ENCODE measurements at regions not wholly inside any gene's neighbourhood (a gene's known extent, or its start where the extent isn't known, plus 50 kb on each side); places are given as distances from the start of the nearest gene placed in this dataset.

DNA sequence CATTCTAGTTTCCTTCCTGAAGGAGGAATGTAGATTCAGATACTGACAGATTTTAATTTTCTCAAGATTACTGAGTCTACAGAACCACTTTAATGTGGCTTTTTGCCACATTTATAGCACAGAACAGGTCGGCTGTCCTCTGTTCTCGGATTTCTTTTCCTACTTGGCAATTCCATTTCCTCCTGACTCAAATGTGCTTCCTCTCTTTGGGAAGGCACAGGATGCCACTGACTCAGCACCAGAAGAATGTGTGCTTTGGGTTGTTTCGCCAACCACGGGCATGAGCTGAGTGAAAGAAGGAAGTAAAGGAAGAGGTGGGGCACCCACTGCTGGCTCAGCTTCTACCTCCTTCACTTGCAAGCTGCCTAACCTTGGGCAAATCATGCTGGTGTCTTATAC is 970.6 kb upstream of the ACVR2A start:
- no peak for TF ChIP-seq ZNF8 (CRISPR knock-in tag; IDR thresholded peaks at IDR 0.05)
- no peak for TF ChIP-seq OSR1 (CRISPR knock-in tag; IDR thresholded peaks at IDR 0.05)
- no peak for TF ChIP-seq TOX (CRISPR knock-in tag; IDR thresholded peaks at IDR 0.05; ENCODE audit: borderline replicate concordance)
- TF ChIP-seq ISL1 (CRISPR knock-in tag; IDR thresholded peaks at IDR 0.05) = no peak
- ATAC-seq = peak; percentile 95

DNA sequence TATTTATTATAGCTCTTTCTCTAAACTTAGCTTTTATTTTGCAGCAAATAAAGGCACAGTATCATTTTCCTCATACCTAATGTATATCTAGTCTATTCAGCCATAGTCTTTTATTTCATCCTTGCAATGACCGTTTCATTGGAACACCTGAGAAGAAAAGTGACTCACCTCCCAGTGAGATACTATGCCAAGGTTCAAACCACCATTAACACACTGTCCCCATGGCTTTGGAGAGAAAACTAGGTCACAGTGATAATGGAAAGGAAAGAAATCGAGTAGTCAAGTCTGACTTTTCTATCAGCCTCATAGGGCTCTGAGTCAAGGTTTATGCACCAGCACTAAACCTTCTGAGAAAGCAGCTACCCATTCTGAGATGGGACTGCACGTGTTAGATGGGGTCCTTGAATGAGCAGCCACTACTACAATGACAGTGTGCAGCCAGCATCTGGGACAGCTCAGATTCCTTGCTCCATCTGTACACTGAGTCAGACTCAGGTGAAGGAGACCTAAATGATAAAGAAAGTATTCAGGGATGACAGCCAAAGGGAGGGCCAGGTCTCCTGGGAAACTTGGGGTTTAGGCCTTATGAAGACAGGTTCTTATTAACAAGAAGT is 971.1 kb upstream of the ACVR2A start:
- ATAC-seq = peak; percentile 36; the same call in 2 of the 3 replicates
- TF ChIP-seq ZFP30 (CRISPR knock-in tag; IDR thresholded peaks at IDR 0.05) = no peak
- TF ChIP-seq OSR1 (CRISPR knock-in tag; IDR thresholded peaks at IDR 0.05) = no peak
- TF ChIP-seq ZC3H10 (CRISPR knock-in tag; IDR thresholded peaks at IDR 0.05) = no peak
- TF ChIP-seq ARNTL (CRISPR knock-in tag; IDR thresholded peaks at IDR 0.05; ENCODE audit: borderline replicate concordance, low read depth) = no peak
- TF ChIP-seq SNAI2 (CRISPR knock-in tag; IDR thresholded peaks at IDR 0.05) = no peak
- TF ChIP-seq ZNF70 (CRISPR knock-in tag; IDR thresholded peaks at IDR 0.05) = no peak
- no peak for TF ChIP-seq ISL1 (CRISPR knock-in tag; IDR thresholded peaks at IDR 0.05)
- TF ChIP-seq, protein P1, sequence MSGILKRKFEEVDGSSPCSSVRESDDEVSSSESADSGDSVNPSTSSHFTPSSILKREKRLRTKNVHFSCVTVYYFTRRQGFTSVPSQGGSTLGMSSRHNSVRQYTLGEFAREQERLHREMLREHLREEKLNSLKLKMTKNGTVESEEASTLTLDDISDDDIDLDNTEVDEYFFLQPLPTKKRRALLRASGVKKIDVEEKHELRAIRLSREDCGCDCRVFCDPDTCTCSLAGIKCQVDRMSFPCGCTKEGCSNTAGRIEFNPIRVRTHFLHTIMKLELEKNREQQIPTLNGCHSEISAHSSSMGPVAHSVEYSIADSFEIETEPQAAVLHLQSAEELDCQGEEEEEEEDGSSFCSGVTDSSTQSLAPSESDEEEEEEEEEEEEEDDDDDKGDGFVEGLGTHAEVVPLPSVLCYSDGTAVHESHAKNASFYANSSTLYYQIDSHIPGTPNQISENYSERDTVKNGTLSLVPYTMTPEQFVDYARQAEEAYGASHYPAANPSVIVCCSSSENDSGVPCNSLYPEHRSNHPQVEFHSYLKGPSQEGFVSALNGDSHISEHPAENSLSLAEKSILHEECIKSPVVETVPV (CRISPR knock-in tag; IDR thresholded peaks at IDR 0.05) = no peak
- TF ChIP-seq ZNF565 (CRISPR knock-in tag; conservative IDR thresholded peaks at IDR 0.05; ENCODE audit: low read depth) = no peak
- no peak for TF ChIP-seq TCF4 (CRISPR knock-in tag; IDR thresholded peaks at IDR 0.05; ENCODE audit: borderline replicate concordance)
- TF ChIP-seq GLIS3 (CRISPR knock-in tag; IDR thresholded peaks at IDR 0.05) = no peak
- no peak for TF ChIP-seq CSDC2 (CRISPR knock-in tag; IDR thresholded peaks at IDR 0.05)
- TF ChIP-seq, protein P2, sequence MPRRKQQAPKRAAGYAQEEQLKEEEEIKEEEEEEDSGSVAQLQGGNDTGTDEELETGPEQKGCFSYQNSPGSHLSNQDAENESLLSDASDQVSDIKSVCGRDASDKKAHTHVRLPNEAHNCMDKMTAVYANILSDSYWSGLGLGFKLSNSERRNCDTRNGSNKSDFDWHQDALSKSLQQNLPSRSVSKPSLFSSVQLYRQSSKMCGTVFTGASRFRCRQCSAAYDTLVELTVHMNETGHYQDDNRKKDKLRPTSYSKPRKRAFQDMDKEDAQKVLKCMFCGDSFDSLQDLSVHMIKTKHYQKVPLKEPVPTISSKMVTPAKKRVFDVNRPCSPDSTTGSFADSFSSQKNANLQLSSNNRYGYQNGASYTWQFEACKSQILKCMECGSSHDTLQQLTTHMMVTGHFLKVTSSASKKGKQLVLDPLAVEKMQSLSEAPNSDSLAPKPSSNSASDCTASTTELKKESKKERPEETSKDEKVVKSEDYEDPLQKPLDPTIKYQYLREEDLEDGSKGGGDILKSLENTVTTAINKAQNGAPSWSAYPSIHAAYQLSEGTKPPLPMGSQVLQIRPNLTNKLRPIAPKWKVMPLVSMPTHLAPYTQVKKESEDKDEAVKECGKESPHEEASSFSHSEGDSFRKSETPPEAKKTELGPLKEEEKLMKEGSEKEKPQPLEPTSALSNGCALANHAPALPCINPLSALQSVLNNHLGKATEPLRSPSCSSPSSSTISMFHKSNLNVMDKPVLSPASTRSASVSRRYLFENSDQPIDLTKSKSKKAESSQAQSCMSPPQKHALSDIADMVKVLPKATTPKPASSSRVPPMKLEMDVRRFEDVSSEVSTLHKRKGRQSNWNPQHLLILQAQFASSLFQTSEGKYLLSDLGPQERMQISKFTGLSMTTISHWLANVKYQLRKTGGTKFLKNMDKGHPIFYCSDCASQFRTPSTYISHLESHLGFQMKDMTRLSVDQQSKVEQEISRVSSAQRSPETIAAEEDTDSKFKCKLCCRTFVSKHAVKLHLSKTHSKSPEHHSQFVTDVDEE (CRISPR knock-in tag; IDR thresholded peaks at IDR 0.05) = no peak
- TF ChIP-seq PATZ1 (CRISPR knock-in tag; IDR thresholded peaks at IDR 0.05; ENCODE audit: borderline replicate concordance) = no peak
- no peak for TF ChIP-seq POU6F1 (CRISPR knock-in tag; IDR thresholded peaks at IDR 0.05; ENCODE audit: borderline replicate concordance, low read depth)
- no peak for TF ChIP-seq CREB5 (CRISPR knock-in tag; IDR thresholded peaks at IDR 0.05; ENCODE audit: low read depth)

DNA sequence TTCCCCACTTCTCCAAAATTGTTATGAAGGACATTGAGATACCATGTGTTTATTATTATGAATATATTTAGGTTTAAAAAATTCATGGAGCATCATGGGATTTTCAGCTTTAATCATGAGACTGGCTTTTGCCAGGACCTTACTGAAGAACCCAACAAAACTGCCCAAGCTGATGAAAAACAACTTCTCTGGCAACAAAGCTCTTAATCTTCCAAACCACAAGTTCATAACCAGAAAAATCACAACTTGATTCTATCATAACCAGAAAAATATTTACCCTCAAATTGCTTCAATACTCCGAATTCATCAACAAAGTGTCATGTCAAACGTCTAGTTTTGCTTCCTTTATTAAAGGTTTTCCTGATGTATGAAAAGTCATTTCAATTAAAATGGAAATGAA is 971.8 kb upstream of the ACVR2A start:
- no peak for ATAC-seq
- TF ChIP-seq ZNF565 (CRISPR knock-in tag; conservative IDR thresholded peaks at IDR 0.05; ENCODE audit: low read depth) (no peak), TOX (CRISPR knock-in tag; IDR thresholded peaks at IDR 0.05; ENCODE audit: borderline replicate concordance) (no peak), PPARA (CRISPR knock-in tag; IDR thresholded peaks at IDR 0.05; ENCODE audit: borderline replicate concordance) (no peak), CSDC2 (CRISPR knock-in tag; IDR thresholded peaks at IDR 0.05) (no peak), TCF4 (CRISPR knock-in tag; IDR thresholded peaks at IDR 0.05; ENCODE audit: borderline replicate concordance) (no peak), ZC3H10 (CRISPR knock-in tag; IDR thresholded peaks at IDR 0.05) (no peak), POU6F1 (CRISPR knock-in tag; IDR thresholded peaks at IDR 0.05; ENCODE audit: borderline replicate concordance, low read depth) (no peak), CREB5 (CRISPR knock-in tag; IDR thresholded peaks at IDR 0.05; ENCODE audit: low read depth) (no peak), ZNF70 (CRISPR knock-in tag; IDR thresholded peaks at IDR 0.05) (no peak), ZFP3 (CRISPR knock-in tag; IDR thresholded peaks at IDR 0.05) (no peak), ARNTL (CRISPR knock-in tag; IDR thresholded peaks at IDR 0.05; ENCODE audit: borderline replicate concordance, low read depth) (no peak)
- TF ChIP-seq, protein P1 (CRISPR knock-in tag; IDR thresholded peaks at IDR 0.05) = no peak
